H1 (cell line): ENCODE measurements at regions not wholly inside any gene's neighbourhood (a gene's known extent, or its start where the extent isn't known, plus 50 kb on each side); places are given as distances from the start of the nearest gene placed in this dataset.

ENCODE experiments used
- CTCF ChIA-PET: fragments of 300-600 bp; sonication (Branson Sonifier 250); formaldehyde crosslinking; loops from one replicate; lab custom pipeline; 2021; ENCODE audit not compliant: partially characterized antibody; lab: Charles Lee
- POLR2A ChIA-PET: fragments of 300-600 bp; sonication (Branson Sonifier 250); formaldehyde crosslinking; loops from one replicate; lab custom pipeline; 2021; ENCODE audit warnings: inconsistent platforms; ENCODE audit not compliant: partially characterized antibody; lab: Charles Lee
- DNase-seq, 2 experiments: peaks; one replicate each; pipeline versions ENCODE4 v3.0.0 to v3.0.0-alpha.2; 2010 to 2022; ENCODE audit warnings: low spot score in 2 of 2, low read depth in 1 of 2, mixed read lengths in 1 of 2
- FAIRE-seq: peaks from 2 replicates; lab custom pipeline; 2011; peaks lifted over from hg19 to GRCh38; lab: Jason Lieb, UNC
- H2AFZ ChIP-seq: 2 replicates; pipeline ENCODE4 v1.8.1; 2012; ENCODE audit warnings: low read length, inconsistent platforms
- H2AK5ac ChIP-seq: 2 replicates; pipeline ENCODE4 v1.6.1; 2013; ENCODE audit warnings: low read depth, low read length
- H2BK120ac ChIP-seq: replicated peaks from 2 replicates; pipeline ENCODE3; 2013; ENCODE audit warnings: low read depth, low read length, inconsistent platforms
- H2BK12ac ChIP-seq: 2 replicates; pipeline ENCODE4 v1.6.1; 2013; ENCODE audit warnings: low read depth, low read length
- H2BK15ac ChIP-seq: 2 replicates; pipeline ENCODE4 v1.6.1; 2013; ENCODE audit warnings: low read length
- H2BK20ac ChIP-seq: 2 replicates; pipeline ENCODE4 v1.6.1; 2013; ENCODE audit warnings: low read length
- H2BK5ac ChIP-seq: 2 replicates; pipeline ENCODE4 v1.6.1; 2013; ENCODE audit warnings: low read depth, low read length
- H3K14ac ChIP-seq: 2 replicates; pipeline ENCODE4 v1.6.1; 2013; ENCODE audit warnings: inconsistent platforms; ENCODE audit not compliant: insufficient read length
- H3K18ac ChIP-seq: 2 replicates; pipeline ENCODE4 v1.6.1; 2013; ENCODE audit warnings: low read length; ENCODE audit errors: extremely low read depth
- H3K23ac ChIP-seq: 2 replicates; pipeline ENCODE4 v1.6.1; 2013; ENCODE audit warnings: inconsistent platforms; ENCODE audit not compliant: insufficient read length
- H3K23me2 ChIP-seq: 2 replicates; pipeline ENCODE4 v1.6.1; 2013; ENCODE audit warnings: low read depth, low read length
- H3K27ac ChIP-seq: 2 replicates; pipeline ENCODE4 v1.6.1; 2011; ENCODE audit warnings: low read depth, low read length, inconsistent platforms
- H3K27me3 ChIP-seq, 4 experiments: replicated peaks in 1 of 4; 1 replicate in 1 of 4; 2 replicates in 3 of 4; pipeline versions ENCODE4 v1.6.1 to v1.8.1; 2011 to 2013; ENCODE audit warnings: low read length in 3 of 4, mild to moderate bottlenecking in 3 of 4, inconsistent platforms in 2 of 4, mixed read lengths in 2 of 4, moderate library complexity in 1 of 4; ENCODE audit not compliant: control insufficient read depth in 3 of 4, insufficient read depth in 3 of 4; ENCODE audit errors: extremely low read depth in 1 of 4
- H3K36me3 ChIP-seq, 4 experiments: 2 replicates each; pipeline versions ENCODE4 v1.6.1 to v1.8.1; 2011 to 2013; ENCODE audit warnings: mild to moderate bottlenecking in 4 of 4, low read length in 3 of 4, moderate library complexity in 2 of 4, control low read depth in 1 of 4, inconsistent platforms in 1 of 4; ENCODE audit not compliant: insufficient read depth in 4 of 4, control insufficient read depth in 2 of 4
- H3K4ac ChIP-seq: replicated peaks from 2 replicates; pipeline ENCODE3; 2013; ENCODE audit warnings: low read length, low read depth, mixed read lengths, inconsistent platforms; ENCODE audit not compliant: insufficient read length
- H3K4me1 ChIP-seq, 4 experiments: replicated peaks in 1 of 4; 1 replicate in 1 of 4; 2 replicates in 3 of 4; pipeline versions ENCODE4 v1.6.1 to v1.8.1; 2011 to 2013; ENCODE audit warnings: low read length in 3 of 4, inconsistent platforms in 2 of 4, mixed read lengths in 1 of 4; ENCODE audit not compliant: insufficient read depth in 4 of 4, control insufficient read depth in 3 of 4
- H3K4me2 ChIP-seq, 2 experiments: 2 replicates each; pipeline versions ENCODE4 v1.6.1 to v1.8.1; 2011 to 2013; ENCODE audit warnings: low read depth in 2 of 2, low read length in 2 of 2, control low read depth in 1 of 2, inconsistent platforms in 1 of 2, mild to moderate bottlenecking in 1 of 2; ENCODE audit not compliant: insufficient read depth in 1 of 2
- H3K4me3 ChIP-seq, 4 experiments: fragments of 200-600, 300-600 bp in 1 of 4; sonication (generic), shearing (Covaris generic), sonication (Bioruptor Twin) in 1 of 4; 2 replicates each; pipeline versions ENCODE4 v1.5.1 to v1.8.1; 2011 to 2016; ENCODE audit warnings: low read length in 4 of 4, low read depth in 3 of 4, control low read depth in 2 of 4, inconsistent platforms in 2 of 4, mild to moderate bottlenecking in 2 of 4, mixed read lengths in 1 of 4, moderate library complexity in 1 of 4; ENCODE audit not compliant: insufficient read depth in 2 of 4; ENCODE audit errors: extremely low read depth in 1 of 4
- H3K56ac ChIP-seq: replicated peaks from 2 replicates; pipeline ENCODE3; 2013; ENCODE audit warnings: low read depth, mild to moderate bottlenecking, mixed read lengths, low read length, inconsistent platforms; ENCODE audit not compliant: insufficient read length
- H3K79me1 ChIP-seq: 2 replicates; pipeline ENCODE4 v1.6.1; 2013; ENCODE audit warnings: low read depth, low read length, control low read depth
- H3K79me2 ChIP-seq, 2 experiments: 2 replicates each; pipeline versions ENCODE4 v1.6.1 to v1.8.1; 2012 to 2013; ENCODE audit warnings: low read length in 2 of 2, mild to moderate bottlenecking in 2 of 2, inconsistent platforms in 1 of 2; ENCODE audit not compliant: insufficient read depth in 2 of 2, control insufficient read depth in 1 of 2
- H3K9ac ChIP-seq, 4 experiments: replicated peaks in 1 of 4; 1 replicate in 1 of 4; 2 replicates in 3 of 4; pipeline versions ENCODE4 v1.6.1 to v1.8.1; 2011 to 2013; ENCODE audit warnings: low read depth in 3 of 4, low read length in 3 of 4, control low read depth in 2 of 4, mild to moderate bottlenecking in 2 of 4, moderate library complexity in 2 of 4, inconsistent platforms in 1 of 4; ENCODE audit errors: extremely low read depth in 1 of 4
- H3K9me3 ChIP-seq, 2 experiments: 2 replicates each; pipeline versions ENCODE4 v1.6.1 to v1.8.1; 2012 to 2013; ENCODE audit warnings: mild to moderate bottlenecking in 2 of 2, moderate library complexity in 2 of 2, control low read depth in 1 of 2, inconsistent platforms in 1 of 2, low read depth in 1 of 2, low read length in 1 of 2, mixed read lengths in 1 of 2; ENCODE audit not compliant: insufficient read depth in 2 of 2
- H4K20me1 ChIP-seq, 2 experiments: replicated peaks in 1 of 2; 2 replicates each; pipeline versions ENCODE3 to v1.8.1; 2011 to 2013; ENCODE audit warnings: inconsistent platforms in 2 of 2, low read length in 2 of 2, mild to moderate bottlenecking in 1 of 2; ENCODE audit not compliant: insufficient read depth in 2 of 2, control insufficient read depth in 1 of 2
- H4K5ac ChIP-seq: 2 replicates; pipeline ENCODE4 v1.6.1; 2013; ENCODE audit warnings: low read length, low read depth, mixed read lengths, inconsistent platforms; ENCODE audit not compliant: insufficient read length
- H4K8ac ChIP-seq: 2 replicates; pipeline ENCODE4 v1.8.0; 2013; ENCODE audit warnings: mild to moderate bottlenecking, moderate library complexity, low read length, inconsistent platforms; ENCODE audit not compliant: insufficient read depth; ENCODE audit errors: extremely low read depth
- H4K91ac ChIP-seq: replicated peaks from 2 replicates; pipeline ENCODE3; 2013; ENCODE audit warnings: low read length, mixed read lengths, inconsistent platforms; ENCODE audit not compliant: insufficient read length
- CREB1 ChIP-seq: IDR thresholded peaks from 2 replicates; pipeline ENCODE4 v1.6.1; 2012; ENCODE audit warnings: inconsistent platforms
- HDAC2 ChIP-seq, 2 experiments: fragments of 300-600 bp in 1 of 2; sonication (generic) in 1 of 2; IDR thresholded peaks; 2 replicates each; pipeline ENCODE4 v1.6.1; 2011 to 2012; ENCODE audit warnings: low read depth in 2 of 2, low read length in 2 of 2, mild to moderate bottlenecking in 2 of 2, moderate library complexity in 2 of 2, borderline replicate concordance in 1 of 2, inconsistent platforms in 1 of 2
- HDAC6 ChIP-seq: IDR thresholded peaks from one replicate; pipeline ENCODE4 v1.7.1; 2012; ENCODE audit warnings: low read depth, mild to moderate bottlenecking, inconsistent platforms, low read length, moderate library complexity
- MAFK ChIP-seq: IDR thresholded peaks from 2 replicates; pipeline ENCODE4 v1.6.1; 2012; ENCODE audit warnings: low read depth, mild to moderate bottlenecking, improper control_type of control experiment, low read length
- NANOG ChIP-seq: IDR thresholded peaks from 2 replicates; pipeline ENCODE4 v1.6.1; 2011; ENCODE audit warnings: low read length, low read depth, mild to moderate bottlenecking, inconsistent platforms; ENCODE audit not compliant: insufficient read depth, poor library complexity, severe bottlenecking
- RBBP5 ChIP-seq: IDR thresholded peaks from 2 replicates; pipeline ENCODE4 v1.7.1; 2012; ENCODE audit warnings: low read depth, mild to moderate bottlenecking, inconsistent platforms, low read length, moderate library complexity, borderline replicate concordance
- SIX5 ChIP-seq: IDR thresholded peaks from 2 replicates; pipeline ENCODE4 v1.6.1; 2011; ENCODE audit warnings: mild to moderate bottlenecking, low read depth, low read length
- SP4 ChIP-seq: IDR thresholded peaks from 2 replicates; pipeline ENCODE4 v1.6.1; 2012; ENCODE audit warnings: low read length, inconsistent platforms
- SRF ChIP-seq: IDR thresholded peaks from 2 replicates; pipeline ENCODE4 v1.6.1; 2011; ENCODE audit warnings: mild to moderate bottlenecking, low read depth, low read length, moderate library complexity
- WGBS, 2 experiments: shearing (Covaris generic) in 1 of 2; methylation state at CpG; one replicate each; pipeline versions ENCODE4 v1.1.6 to v1.1.7; 2013 to 2015; ENCODE audit warnings: low lambda C conversion rate in 2 of 2, mixed read lengths in 2 of 2, inconsistent platforms in 1 of 2, low coverage in 1 of 2, missing lambda C conversion rate in 1 of 2; ENCODE audit not compliant: insufficient replicate concordance in 2 of 2, insufficient coverage in 1 of 2, insufficient read length in 1 of 2; ENCODE audit errors: extremely low coverage in 1 of 2, missing lambda C conversion rate in 1 of 2; 5-methylcytosine and 5-hydroxymethylcytosine counted together

DNA sequence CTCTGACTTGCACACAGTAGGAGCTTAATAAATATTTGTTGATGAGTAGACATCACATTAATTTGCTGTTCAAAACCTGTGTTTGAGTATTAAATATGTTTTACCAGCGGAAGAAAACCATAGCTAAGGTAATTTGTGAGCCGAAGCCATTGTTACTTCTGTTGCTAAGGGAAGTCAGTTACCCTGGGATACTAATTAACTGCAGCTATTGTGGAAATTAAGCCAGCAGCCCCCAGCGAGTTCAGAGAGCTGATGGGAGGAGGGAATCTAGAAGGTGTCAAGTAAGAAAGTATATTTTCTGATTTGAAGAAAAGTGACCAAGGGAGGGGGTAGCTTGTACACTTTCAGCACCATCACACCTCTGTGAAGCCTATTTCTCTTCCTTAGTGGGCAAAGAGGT is 76.7 kb upstream of the IGSF1 start:
- H3K14ac ChIP-seq = no peak overlapping the region
- POLR2A ChIA-PET = no interaction called here

More for the DNA sequence above, 76.7 kb upstream of the IGSF1 start:
- no peak overlapping the region for H3K18ac ChIP-seq
- H3K4ac ChIP-seq = no peak overlapping the region
- H3K56ac ChIP-seq = no peak overlapping the region
- no peak overlapping the region for H3K4me2 ChIP-seq
- H3K23ac ChIP-seq = no peak overlapping the region
- H4K91ac ChIP-seq = no peak overlapping the region
- no peak overlapping the region for H4K8ac ChIP-seq
- H3K23me2 ChIP-seq = no peaks in the 10 kb centered on the region
- no peak overlapping the region for H2BK12ac ChIP-seq
- H4K5ac ChIP-seq = no peak overlapping the region
- DNase-seq = no peak
- no peaks in the 10 kb centered on the region for H3K27me3 ChIP-seq
- H2BK15ac ChIP-seq = no peak overlapping the region
- no peak for FAIRE-seq
- H3K27ac ChIP-seq = no peak overlapping the region
- peaks cover 0 to 15% (median 5%) of the 10 kb centered on the region in 4 experiments; a peak in 3 of 7 replicates for H3K4me1 ChIP-seq
- H2BK5ac ChIP-seq = no peak overlapping the region
- no peak overlapping the region for H2BK120ac ChIP-seq
- no peak overlapping the region for H3K9ac ChIP-seq
- H3K36me3 ChIP-seq = no peaks in the 10 kb centered on the region
- H3K79me2 ChIP-seq = no peaks in the 10 kb centered on the region
- H2BK20ac ChIP-seq = no peak overlapping the region
- H3K9me3 ChIP-seq = no peaks in the 10 kb centered on the region
- H3K79me1 ChIP-seq = no peaks in the 10 kb centered on the region
- no peak for TF ChIP-seq CREB1
- no peak for TF ChIP-seq RBBP5
- no peak for TF ChIP-seq SIX5
- TF ChIP-seq MAFK = no peak
- TF ChIP-seq HDAC6 = no peak
- no peak for TF ChIP-seq NANOG
- TF ChIP-seq HDAC2 (IDR thresholded peaks at IDR 0.05; ENCODE audit: borderline replicate concordance in 1 of 2, low read depth in 2 of 2, low read length in 2 of 2) = no peak
- TF ChIP-seq SP4 = no peak
- TF ChIP-seq SRF = no peak
- TF ChIP-seq, all 59 proteins: peak for 0
- CTCF ChIA-PET = interaction anchor here (0.7 to 3.6 kb wide), 12 partner anchors 64 to 311 kb away, joined by 3 to 27 read pairs (median 3); no protein-coding TSS in a partner anchor
- Histone ChIP-seq H2AFZ (no peak overlapping the region), H2AK5ac (no peak overlapping the region), H3K4me3 (no peak overlapping the region), H4K20me1 (no peaks in the 10 kb centered on the region)
- 65% methylated on average over 3 of the region's 3 CpGs; no CpG with 5 or more reads in 1 of the 2 experiments for WGBS, 2 experiments
